SK-N-MC (cell line): ENCODE measurements at regions not wholly inside any gene's neighbourhood (a gene's known extent, or its start where the extent isn't known, plus 50 kb on each side); places are given as distances from the start of the nearest gene placed in this dataset.

Experiments used
- EZH2 ChIP-seq: fragments of 200-600 bp; sonication (generic); IDR thresholded peaks from one replicate; pipeline ENCODE4 v1.6.1; 2017; ENCODE audit warnings: antibody characterized with exemption
- FOXP2 ChIP-seq: optimal IDR thresholded peaks from 2 replicates; pipeline ENCODE3; 2011; ENCODE audit warnings: mild to moderate bottlenecking, moderate library complexity; ENCODE audit not compliant: insufficient read depth; ENCODE audit errors: extremely low read length, control extremely low read depth
- POLR2AphosphoS5 ChIP-seq: IDR thresholded peaks from 2 replicates; pipeline ENCODE4 v1.6.1; 2012; ENCODE audit warnings: mild to moderate bottlenecking, low read depth, low read length, borderline replicate concordance

GRCh38 chr10:3836222-3836820 lies 51.3 kb upstream of the KLF6 start:
- TF ChIP-seq EZH2 = no peak
- no peak for TF ChIP-seq POLR2AphosphoS5
- TF ChIP-seq FOXP2 = no peak
